A673 (cell line): ENCODE measurements at regions not wholly inside any gene's neighbourhood (a gene's known extent, or its start where the extent isn't known, plus 50 kb on each side); places are given as distances from the start of the nearest gene placed in this dataset.

ENCODE experiments used
- BruUV-seq: library from RNA; stranded (reverse); fragments of 400-500 nt; replicated peaks from 2 replicates; lab custom pipeline; 2021; lab: Mats Ljungman, UMichigan
- CTCF ChIA-PET: fragments of 300-600 bp; sonication (Branson Sonifier 250); formaldehyde crosslinking; loops from one replicate; lab custom pipeline; 2022; ENCODE audit warnings: antibody characterized with exemption; lab: Charles Lee
- POLR2A ChIA-PET: fragments of 300-600 bp; sonication (Branson Sonifier 250); formaldehyde crosslinking; loops from one replicate; lab custom pipeline; 2022; ENCODE audit warnings: antibody characterized with exemption; ENCODE audit not compliant: low non-redundant PET; lab: Charles Lee
- DNase-seq: peaks from one replicate; pipeline ENCODE4 v3.0.0-alpha.2; 2015; ENCODE audit warnings: low spot score
- H3K27ac ChIP-seq: fragments of 200-600 bp; sonication (generic); 2 replicates; pipeline ENCODE4 v1.5.1; 2016; ENCODE audit warnings: mixed run types, low read depth, mild to moderate bottlenecking, mixed read lengths, antibody characterized with exemption, low read length; ENCODE audit not compliant: poor library complexity, severe bottlenecking
- H3K27me3 ChIP-seq: fragments of 200-600 bp; sonication (generic); replicated peaks from 2 replicates; pipeline ENCODE4 v1.6.1; 2017; ENCODE audit warnings: mixed run types, low read depth, mild to moderate bottlenecking, mixed read lengths, antibody characterized with exemption, low read length; ENCODE audit not compliant: insufficient read depth, poor library complexity
- H3K36me3 ChIP-seq: fragments of 200-600 bp; sonication (generic); 2 replicates; pipeline ENCODE4 v1.6.1; 2016; ENCODE audit warnings: mixed run types, mild to moderate bottlenecking, mixed read lengths, antibody characterized with exemption, low read length; ENCODE audit not compliant: insufficient read depth, poor library complexity, severe bottlenecking
- H3K4me1 ChIP-seq: fragments of 200-600 bp; sonication (generic); 2 replicates; pipeline ENCODE4 v1.6.1; 2017; ENCODE audit warnings: mixed run types, mild to moderate bottlenecking, mixed read lengths, antibody characterized with exemption, low read length; ENCODE audit not compliant: insufficient read depth, poor library complexity, severe bottlenecking
- H3K4me3 ChIP-seq: fragments of 200-600 bp; sonication (generic); 2 replicates; pipeline ENCODE4 v1.5.1; 2016; ENCODE audit warnings: low read depth, mixed run types, mild to moderate bottlenecking, mixed read lengths, low read length; ENCODE audit not compliant: poor library complexity, severe bottlenecking
- H3K9me3 ChIP-seq: fragments of 200-600 bp; sonication (generic); 2 replicates; pipeline ENCODE4 v1.6.1; 2016; ENCODE audit warnings: mixed run types, low read depth, mild to moderate bottlenecking, mixed read lengths, antibody characterized with exemption, low read length; ENCODE audit not compliant: poor library complexity, severe bottlenecking
- EZH2 ChIP-seq: fragments of 200-600 bp; sonication (generic); IDR thresholded peaks from 2 replicates; pipeline ENCODE4 v1.6.1; 2017; ENCODE audit warnings: borderline replicate concordance, low read depth, mild to moderate bottlenecking, mixed read lengths, antibody characterized with exemption, low read length; ENCODE audit not compliant: poor library complexity, severe bottlenecking
- intact Hi-C: fragments of 100-400 bp; cut with micrococcal nuclease; formaldehyde crosslinking; loops from one replicate; pipeline ENCODE4 v1.10.0; 2022; ENCODE audit not compliant: unreplicated experiment
- TF ChIP-seq, protein P1 (sequence below): fragments of 300-800, 200-600 bp; sonication (generic); conservative IDR thresholded peaks from 2 replicates; pipeline ENCODE4 v1.5.1; 2017; ENCODE audit warnings: low read depth, mild to moderate bottlenecking, antibody characterized with exemption, low read length, moderate library complexity, mixed read lengths

GRCh38 chr1:29823561-29823960 is 587.2 kb downstream of the PTPRU start:
- Histone ChIP-seq H3K36me3 (no peaks in the 10 kb centered on the region), H3K27ac (no peak overlapping the region), H3K27me3 (peaks cover 9% of the 10 kb centered on the region), H3K4me3 (no peak overlapping the region), H3K9me3 (no peaks in the 10 kb centered on the region), H3K4me1 (no peaks in the 10 kb centered on the region)
- intact Hi-C loops = no loop called here
- DNase-seq = no peak
- CTCF ChIA-PET = no interaction called here
- TF ChIP-seq, protein P1, sequence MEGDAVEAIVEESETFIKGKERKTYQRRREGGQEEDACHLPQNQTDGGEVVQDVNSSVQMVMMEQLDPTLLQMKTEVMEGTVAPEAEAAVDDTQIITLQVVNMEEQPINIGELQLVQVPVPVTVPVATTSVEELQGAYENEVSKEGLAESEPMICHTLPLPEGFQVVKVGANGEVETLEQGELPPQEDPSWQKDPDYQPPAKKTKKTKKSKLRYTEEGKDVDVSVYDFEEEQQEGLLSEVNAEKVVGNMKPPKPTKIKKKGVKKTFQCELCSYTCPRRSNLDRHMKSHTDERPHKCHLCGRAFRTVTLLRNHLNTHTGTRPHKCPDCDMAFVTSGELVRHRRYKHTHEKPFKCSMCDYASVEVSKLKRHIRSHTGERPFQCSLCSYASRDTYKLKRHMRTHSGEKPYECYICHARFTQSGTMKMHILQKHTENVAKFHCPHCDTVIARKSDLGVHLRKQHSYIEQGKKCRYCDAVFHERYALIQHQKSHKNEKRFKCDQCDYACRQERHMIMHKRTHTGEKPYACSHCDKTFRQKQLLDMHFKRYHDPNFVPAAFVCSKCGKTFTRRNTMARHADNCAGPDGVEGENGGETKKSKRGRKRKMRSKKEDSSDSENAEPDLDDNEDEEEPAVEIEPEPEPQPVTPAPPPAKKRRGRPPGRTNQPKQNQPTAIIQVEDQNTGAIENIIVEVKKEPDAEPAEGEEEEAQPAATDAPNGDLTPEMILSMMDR = no peak
- TF ChIP-seq EZH2 = no peak
- BruUV-seq = no TSS peak
- POLR2A ChIA-PET = interaction anchor here (0.5 kb wide), 1 partner anchor 120 kb away, joined by 4 read pairs; no protein-coding TSS in a partner anchor

DNA sequence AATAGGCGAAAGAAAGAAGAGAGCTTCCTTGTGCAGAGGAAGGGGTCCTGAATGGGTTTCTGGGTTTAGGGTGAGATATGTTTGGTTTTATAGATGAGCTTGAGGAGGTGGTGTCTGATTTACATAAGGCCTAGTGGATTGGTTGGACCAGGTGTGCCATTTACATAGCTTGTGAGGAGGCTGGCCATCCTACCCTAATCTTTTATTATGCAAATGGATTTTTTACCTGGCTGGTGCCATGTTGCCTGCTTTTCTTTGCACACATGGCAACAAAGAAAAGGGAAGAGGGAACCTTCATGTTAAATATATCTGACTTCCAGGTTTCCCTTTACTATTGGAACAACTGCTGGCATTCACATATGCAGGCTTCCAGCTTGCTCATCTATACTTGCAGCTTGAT is 585.3 kb downstream of the PTPRU start:
- H3K4me3 ChIP-seq = no peak overlapping the region
- TF ChIP-seq, protein P1 = no peak
- no peak for TF ChIP-seq EZH2
- peaks cover 25% of the 10 kb centered on the region for H3K27me3 ChIP-seq
- CTCF ChIA-PET = no interaction called here
- no TSS peak for BruUV-seq
- H3K36me3 ChIP-seq = no peaks in the 10 kb centered on the region
- H3K27ac ChIP-seq = no peak overlapping the region
- POLR2A ChIA-PET = no interaction called here
- no peaks in the 10 kb centered on the region for H3K9me3 ChIP-seq
- DNase-seq = no peak
- intact Hi-C loops = no loop called here
- H3K4me1 ChIP-seq = no peaks in the 10 kb centered on the region

GRCh38 chr1:29820401-29820800 is 584.1 kb downstream of the PTPRU start:
- BruUV-seq = no TSS peak
- H3K36me3 ChIP-seq = no peaks in the 10 kb centered on the region
- intact Hi-C loops = no loop called here
- H3K9me3 ChIP-seq = no peaks in the 10 kb centered on the region
- no peak overlapping the region for H3K27ac ChIP-seq
- peaks cover 37% of the 10 kb centered on the region for H3K27me3 ChIP-seq
- ChIA-PET CTCF (no interaction called here), POLR2A (no interaction called here)
- no peak for TF ChIP-seq EZH2
- TF ChIP-seq, protein P1 = no peak
- H3K4me1 ChIP-seq = no peaks in the 10 kb centered on the region
- H3K4me3 ChIP-seq = no peak overlapping the region
- DNase-seq = no peak
